PC-9 (cell line): ENCODE measurements at regions not wholly inside any gene's neighbourhood (a gene's known extent, or its start where the extent isn't known, plus 50 kb on each side); places are given as distances from the start of the nearest gene placed in this dataset.

ENCODE experiments used
- CTCF ChIP-seq: fragments of 200-600 bp; sonication (generic); conservative IDR thresholded peaks from 2 replicates; pipeline ENCODE4 v1.6.1; 2017; ENCODE audit warnings: mixed run types, antibody characterized with exemption, mild to moderate bottlenecking, moderate library complexity
- EZH2 ChIP-seq: fragments of 200-600 bp; sonication (generic); IDR thresholded peaks from 2 replicates; pipeline ENCODE4 v1.8.0; 2017; ENCODE audit warnings: antibody characterized with exemption, low read depth

GRCh38 chr1:165025805-165026204 lies 330.7 kb downstream of the LMX1A start:
- TF ChIP-seq CTCF (no peak), EZH2 (no peak)
